ENCODE measurements at regions not wholly inside any gene's neighbourhood (a gene's known extent, or its start where the extent isn't known, plus 50 kb on each side); places are given as distances from the start of the nearest gene placed in this dataset.
"Not testable (repeated sequence)": the region's sequence is repeated elsewhere in the genome, so short reads cannot be mapped to it uniquely, and the experiment has no call there.

GRCh38 chr10:46810222-46810621 is 101.0 kb upstream of the PTPN20 start:
- not testable (repeated sequence) for DNase-seq

- DNase-seq = not testable (repeated sequence)
Measured at GRCh38 chr10:46816126-46816525, 95.1 kb upstream of the PTPN20 start.

GRCh38 chr10:46840393-46841050 is 70.7 kb upstream of the PTPN20 start:
- DNase-seq = not testable (repeated sequence)

- DNase-seq = not testable (repeated sequence)
Measured at GRCh38 chr10:46841051-46841593, 70.1 kb upstream of the PTPN20 start.

- DNase-seq = not testable (repeated sequence)
Measured at GRCh38 chr10:46845194-46845593, 66.0 kb upstream of the PTPN20 start.

GRCh38 chr10:46845640-46846039 is 65.6 kb upstream of the PTPN20 start:
- not testable (repeated sequence) for DNase-seq

GRCh38 chr10:46860753-46861152 is 50.5 kb upstream of the PTPN20 start:
- not testable (repeated sequence) for DNase-seq

All from NCI-H446 treated with DMSO at 0.1 percent for 48 hours (cell line).